SJSA1 (cell line): ENCODE measurements at regions not wholly inside any gene's neighbourhood (a gene's known extent, or its start where the extent isn't known, plus 50 kb on each side); places are given as distances from the start of the nearest gene placed in this dataset.

Experiments
- DNase-seq, 2 experiments: peaks; one replicate each; pipeline ENCODE4 v3.0.0-alpha.2; 2015 to 2020; ENCODE audit warnings: low spot score in 2 of 2, low read depth in 1 of 2
- H3K27ac ChIP-seq: fragments of 250-450 bp; sonication (Bioruptor Pico); 2 replicates; pipeline ENCODE4 v1.5.1; 2020; ENCODE audit warnings: mild to moderate bottlenecking, moderate library complexity
- H3K27me3 ChIP-seq: fragments of 250-450 bp; sonication (Bioruptor Pico); replicated peaks from 2 replicates; pipeline ENCODE4 v1.5.1; 2020; ENCODE audit warnings: mild to moderate bottlenecking, moderate library complexity
- H3K36me3 ChIP-seq: fragments of 250-450 bp; sonication (Bioruptor Pico); 2 replicates; pipeline ENCODE4 v1.5.1; 2020; ENCODE audit warnings: mild to moderate bottlenecking
- H3K4me1 ChIP-seq: fragments of 250-450 bp; sonication (Bioruptor Pico); replicated peaks from 2 replicates; pipeline ENCODE4 v1.6.1; 2021; ENCODE audit warnings: mild to moderate bottlenecking
- H3K4me3 ChIP-seq: fragments of 250-450 bp; sonication (Bioruptor Pico); 2 replicates; pipeline ENCODE4 v1.5.1; 2020; ENCODE audit warnings: mild to moderate bottlenecking
- H3K9me3 ChIP-seq: fragments of 250-450 bp; sonication (Bioruptor Pico); replicated peaks from 2 replicates; pipeline ENCODE4 v1.5.1; 2020; ENCODE audit warnings: mild to moderate bottlenecking

- H3K27ac ChIP-seq = no peak overlapping the region
- H3K36me3 ChIP-seq = no peaks in the 10 kb centered on the region
- H3K27me3 ChIP-seq = no peaks in the 10 kb centered on the region
- no peak for DNase-seq
- no peak overlapping the region for H3K4me3 ChIP-seq
- H3K4me1 ChIP-seq = no peaks in the 10 kb centered on the region
- H3K9me3 ChIP-seq = no peaks in the 10 kb centered on the region; the same call in 1 of the 2 replicates
Observed at GRCh38 chr6:48866682-48867081, 596.4 kb downstream of the MMUT start.

DNA sequence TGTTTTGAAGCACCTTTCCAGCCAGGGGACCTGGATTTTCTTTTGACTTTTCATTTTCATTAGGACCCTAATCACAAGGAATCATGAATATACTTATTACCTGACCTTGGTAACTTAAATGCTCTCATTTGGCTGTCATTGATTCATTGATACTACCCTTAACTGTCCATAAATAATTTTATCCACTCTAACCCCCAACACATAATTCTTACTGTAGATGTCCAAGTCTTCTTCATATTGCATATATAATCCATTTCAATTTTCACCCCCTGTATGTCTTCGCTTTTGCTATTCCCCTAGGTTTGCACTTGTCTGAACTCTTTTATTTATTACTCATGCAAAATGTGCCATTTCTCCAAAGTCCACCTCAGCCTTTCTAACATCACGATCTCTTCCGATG is 602.9 kb downstream of the MMUT start:
- H3K36me3 ChIP-seq = no peaks in the 10 kb centered on the region
- H3K4me1 ChIP-seq = no peaks in the 10 kb centered on the region
- no peak for DNase-seq
- H3K9me3 ChIP-seq = no peaks in the 10 kb centered on the region; the same call in 1 of the 2 replicates
- H3K27me3 ChIP-seq = no peaks in the 10 kb centered on the region
- H3K27ac ChIP-seq = no peak overlapping the region
- no peak overlapping the region for H3K4me3 ChIP-seq

DNA sequence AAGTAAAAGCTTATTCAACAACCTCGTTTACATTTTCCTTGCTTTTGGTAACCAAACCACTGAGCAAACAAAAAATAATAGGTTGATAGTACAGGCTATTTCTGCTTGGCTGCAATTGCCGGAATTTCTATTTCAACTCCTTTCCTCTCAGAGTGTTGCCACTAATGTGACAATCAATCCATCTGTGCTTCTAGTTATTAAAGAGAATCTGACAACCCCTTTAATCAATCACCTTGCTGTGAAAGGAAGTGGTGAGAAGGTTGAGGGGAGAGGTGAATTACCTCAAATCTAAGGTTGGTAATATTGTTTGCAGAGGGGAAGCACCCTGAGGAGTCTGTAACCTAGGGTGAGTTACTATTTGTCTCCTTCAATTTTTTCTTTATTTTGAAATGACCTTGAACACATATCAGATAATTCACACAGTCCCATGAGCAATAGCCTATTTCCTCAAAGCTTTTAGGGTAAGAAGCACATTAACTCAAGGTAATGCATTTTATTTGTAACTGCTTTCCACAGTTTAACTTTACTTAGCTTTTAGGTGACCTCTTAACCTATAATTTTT is 603.4 kb downstream of the MMUT start:
- no peak overlapping the region for H3K27ac ChIP-seq
- no peaks in the 10 kb centered on the region; the same call in 1 of the 2 replicates for H3K9me3 ChIP-seq
- H3K36me3 ChIP-seq = no peaks in the 10 kb centered on the region
- H3K4me3 ChIP-seq = no peak overlapping the region
- H3K4me1 ChIP-seq = no peaks in the 10 kb centered on the region
- H3K27me3 ChIP-seq = no peaks in the 10 kb centered on the region
- no peak for DNase-seq

- Histone ChIP-seq H3K4me1 (no peaks in the 10 kb centered on the region), H3K27ac (no peak overlapping the region), H3K27me3 (no peaks in the 10 kb centered on the region), H3K4me3 (no peak overlapping the region), H3K36me3 (no peaks in the 10 kb centered on the region), H3K9me3 (peaks cover 9% of the 10 kb centered on the region; the same call in 1 of the 2 replicates)
- no peak for DNase-seq
Observed at GRCh38 chr6:48845219-48845618, 617.8 kb downstream of the MMUT start.

DNA sequence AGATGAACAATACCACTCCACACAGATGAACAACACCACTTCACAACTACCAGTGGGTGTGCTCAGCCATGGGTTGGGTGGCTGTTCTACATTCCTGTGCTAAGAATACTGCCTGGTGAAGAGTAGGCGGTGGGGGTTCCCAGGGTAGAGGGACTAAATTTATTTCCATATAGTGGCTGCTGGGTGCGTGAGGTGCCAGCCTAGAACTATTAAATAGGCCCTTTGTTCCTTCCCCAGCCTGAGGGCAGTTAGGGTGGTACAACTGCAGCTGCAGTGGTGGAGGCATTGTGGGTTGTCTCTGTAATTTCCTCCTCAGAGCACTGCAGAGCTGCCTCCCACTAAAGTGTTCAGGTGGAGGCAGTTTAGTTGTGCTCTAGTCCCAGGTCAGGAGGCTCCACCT is 618.4 kb downstream of the MMUT start:
- no peak for DNase-seq
- H3K4me1 ChIP-seq = no peaks in the 10 kb centered on the region
- no peak overlapping the region for H3K4me3 ChIP-seq
- peaks cover 9% of the 10 kb centered on the region; the same call in 1 of the 2 replicates for H3K9me3 ChIP-seq
- no peaks in the 10 kb centered on the region for H3K36me3 ChIP-seq
- H3K27ac ChIP-seq = no peak overlapping the region
- no peaks in the 10 kb centered on the region for H3K27me3 ChIP-seq

GRCh38 chr6:48840896-48841295 is 622.2 kb downstream of the MMUT start:
- Histone ChIP-seq H3K27ac (no peak overlapping the region), H3K36me3 (no peaks in the 10 kb centered on the region), H3K27me3 (no peaks in the 10 kb centered on the region), H3K4me3 (no peak overlapping the region), H3K9me3 (peaks cover 9% of the 10 kb centered on the region; the same call in 1 of the 2 replicates), H3K4me1 (peaks cover 6% of the 10 kb centered on the region)
- no peak for DNase-seq

DNA sequence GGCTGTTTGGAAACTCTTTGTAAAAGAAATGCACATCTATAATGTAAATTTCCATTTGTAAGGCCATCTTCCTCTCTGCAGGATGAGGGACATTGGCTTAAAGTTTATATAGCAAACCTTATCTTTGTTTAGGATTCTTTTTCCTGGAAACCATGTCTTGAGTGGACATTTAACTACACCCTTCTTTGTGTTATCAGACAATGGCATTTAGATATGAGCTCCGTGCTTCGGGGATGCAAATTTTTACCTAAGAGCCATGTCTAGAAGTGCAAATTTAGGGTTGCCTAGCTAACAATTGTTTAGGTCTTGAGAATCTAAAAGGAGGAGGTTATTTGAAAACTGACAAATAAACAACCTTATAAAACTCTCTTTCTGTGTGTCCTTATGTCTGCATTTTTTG is 623.8 kb downstream of the MMUT start:
- no peaks in the 10 kb centered on the region for H3K27me3 ChIP-seq
- H3K4me3 ChIP-seq = no peak overlapping the region
- no peak for DNase-seq
- H3K4me1 ChIP-seq = peaks cover 16% of the 10 kb centered on the region
- no peaks in the 10 kb centered on the region for H3K36me3 ChIP-seq
- H3K9me3 ChIP-seq = peaks cover 9% of the 10 kb centered on the region; the same call in 1 of the 2 replicates
- H3K27ac ChIP-seq = no peak overlapping the region

DNA sequence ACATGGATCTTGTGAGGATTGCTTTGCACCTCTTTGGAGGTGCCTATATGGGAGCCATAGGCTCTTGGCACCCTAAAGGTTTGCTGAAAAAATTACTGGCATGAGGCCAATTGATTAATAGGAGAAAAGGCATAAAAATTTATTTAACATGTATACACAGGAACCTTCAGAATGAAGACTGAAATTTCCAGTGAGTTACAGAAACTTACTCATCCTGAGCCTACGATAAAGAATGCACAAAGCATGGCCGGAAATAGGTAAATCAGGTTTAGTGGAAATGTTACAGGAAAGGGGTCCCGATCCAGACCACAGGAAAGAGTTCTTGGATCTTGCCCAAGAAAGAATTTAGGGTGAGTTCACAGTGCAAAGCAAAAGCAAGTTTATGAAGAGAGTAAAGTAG is 625.3 kb downstream of the MMUT start:
- H3K4me1 ChIP-seq = peaks cover 16% of the 10 kb centered on the region
- peaks cover 9% of the 10 kb centered on the region; the same call in 1 of the 2 replicates for H3K9me3 ChIP-seq
- no peak for DNase-seq

DNA sequence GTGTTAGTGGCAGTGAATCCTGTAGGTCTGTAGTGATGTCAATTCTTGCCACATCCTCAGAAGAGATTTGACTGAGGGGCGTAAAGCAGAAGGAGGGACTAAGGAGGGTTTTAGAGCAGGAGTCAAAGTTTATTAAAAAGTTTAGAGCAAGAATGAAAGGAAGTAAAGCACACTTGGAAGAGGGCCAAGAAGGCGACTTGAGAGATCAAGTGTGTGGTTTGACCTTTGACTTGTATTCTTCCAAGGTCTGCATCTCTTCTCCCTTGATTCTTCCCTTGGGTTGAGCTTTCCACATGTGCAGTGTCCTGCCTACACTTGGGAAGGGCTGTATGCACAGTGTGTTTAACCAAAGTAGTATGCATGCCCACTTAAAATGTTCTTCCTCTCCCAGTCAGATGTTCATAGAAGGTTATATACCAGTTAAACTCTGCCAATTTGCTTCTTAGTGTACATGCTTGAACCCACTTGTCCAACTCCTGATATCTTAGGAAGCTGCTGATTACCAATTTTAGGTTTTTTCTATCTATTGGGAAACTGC is 627.6 kb downstream of the MMUT start:
- H3K9me3 ChIP-seq = no peaks in the 10 kb centered on the region; the same call in 1 of the 2 replicates
- DNase-seq = peak in 1 of 2 experiments; percentile 19

More for the DNA sequence above, 625.3 kb downstream of the MMUT start:
- Histone ChIP-seq H3K4me3 (no peak overlapping the region), H3K27me3 (no peaks in the 10 kb centered on the region), H3K36me3 (no peaks in the 10 kb centered on the region), H3K27ac (no peak overlapping the region)

GRCh38 chr6:48834706-48835105 is 628.3 kb downstream of the MMUT start:
- no peaks in the 10 kb centered on the region for H3K9me3 ChIP-seq
- no peak overlapping the region for H3K27ac ChIP-seq
- H3K36me3 ChIP-seq = no peaks in the 10 kb centered on the region
- H3K27me3 ChIP-seq = no peaks in the 10 kb centered on the region
- peaks cover 16% of the 10 kb centered on the region for H3K4me1 ChIP-seq
- H3K4me3 ChIP-seq = no peak overlapping the region
- DNase-seq = no peak

More for the DNA sequence above, 627.6 kb downstream of the MMUT start:
- Histone ChIP-seq H3K27me3 (no peaks in the 10 kb centered on the region), H3K27ac (no peak overlapping the region), H3K4me3 (no peak overlapping the region), H3K36me3 (no peaks in the 10 kb centered on the region), H3K4me1 (peaks cover 16% of the 10 kb centered on the region)

- Histone ChIP-seq H3K27me3 (no peaks in the 10 kb centered on the region), H3K4me1 (peaks cover 16% of the 10 kb centered on the region), H3K36me3 (no peaks in the 10 kb centered on the region), H3K27ac (no peak overlapping the region), H3K9me3 (no peaks in the 10 kb centered on the region), H3K4me3 (no peak overlapping the region)
- no peak for DNase-seq
Observed at GRCh38 chr6:48833916-48834315, 629.1 kb downstream of the MMUT start.

DNA sequence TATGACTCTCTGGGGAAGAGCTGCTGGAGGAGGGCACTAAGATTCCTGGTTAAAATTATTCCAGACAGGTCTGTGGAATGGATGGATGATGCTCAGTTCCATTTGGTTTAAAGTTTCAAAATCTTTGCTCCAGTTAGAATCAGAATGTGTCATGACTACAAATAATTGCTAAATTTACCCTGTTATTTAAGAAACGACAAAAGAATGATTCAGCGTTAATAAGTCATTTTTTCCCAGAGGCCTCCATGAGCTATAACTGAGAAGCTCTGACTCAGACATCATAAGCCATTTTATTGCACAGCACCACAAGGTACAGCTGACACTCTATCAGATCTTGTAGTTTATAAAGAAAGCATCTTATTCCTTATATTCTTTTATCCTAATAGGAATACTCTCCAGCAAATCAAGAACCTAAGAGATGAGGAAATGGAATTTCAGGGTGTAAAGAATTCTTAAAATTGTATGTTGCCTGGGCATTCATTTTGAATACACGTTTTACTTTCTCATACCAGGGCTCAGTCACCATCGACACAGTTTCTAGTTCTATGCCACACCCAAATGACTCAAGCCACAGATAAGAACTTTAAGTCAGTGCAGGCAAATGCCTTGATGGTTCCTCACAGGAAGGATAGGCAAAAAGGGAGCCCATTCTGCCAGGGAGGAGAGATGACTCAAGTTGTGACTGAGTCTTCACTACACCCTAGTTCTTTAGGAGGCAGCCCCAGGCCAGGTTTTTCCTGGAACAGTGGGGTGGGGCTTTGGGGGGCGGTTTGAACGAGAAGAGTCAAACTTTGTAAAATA is 636.0 kb downstream of the MMUT start:
- Histone ChIP-seq H3K27me3 (no peaks in the 10 kb centered on the region), H3K4me1 (peaks cover 40% of the 10 kb centered on the region), H3K9me3 (no peaks in the 10 kb centered on the region), H3K4me3 (no peak overlapping the region), H3K27ac (peak overlapping the region; percentile 99), H3K36me3 (no peaks in the 10 kb centered on the region)
- peak; percentile 93 to 96 for DNase-seq

DNA sequence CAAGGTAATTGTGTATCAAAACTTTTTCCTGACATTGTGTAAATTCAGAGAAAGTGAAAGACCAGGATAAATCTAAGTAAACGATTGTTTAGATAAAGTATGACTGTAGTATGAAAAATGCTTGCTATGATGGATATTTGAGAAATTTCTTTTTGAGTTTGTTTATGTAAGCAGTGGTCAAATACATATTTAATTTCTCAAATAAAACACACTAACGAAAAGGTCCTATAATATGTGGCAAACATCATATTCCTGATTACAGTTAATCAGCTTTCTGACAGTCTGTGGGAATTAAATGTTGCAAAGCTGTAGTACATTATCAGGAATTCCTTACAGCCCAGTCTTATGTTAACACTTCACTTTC is 636.9 kb downstream of the MMUT start:
- DNase-seq = peak in 1 of 2 experiments; percentile 67
- peak overlapping the region; percentile 5; the same call in 1 of the 2 replicates for H3K4me3 ChIP-seq
- H3K9me3 ChIP-seq = no peaks in the 10 kb centered on the region
- H3K27ac ChIP-seq = peak overlapping the region; percentile 99
- H3K27me3 ChIP-seq = no peaks in the 10 kb centered on the region
- H3K36me3 ChIP-seq = no peaks in the 10 kb centered on the region
- peaks cover 40% of the 10 kb centered on the region for H3K4me1 ChIP-seq

- no peaks in the 10 kb centered on the region for H3K27me3 ChIP-seq
- H3K27ac ChIP-seq = peak overlapping the region; percentile 99
- DNase-seq = peak in 1 of 2 experiments; percentile 66
- H3K9me3 ChIP-seq = no peaks in the 10 kb centered on the region
- H3K36me3 ChIP-seq = no peaks in the 10 kb centered on the region
- peaks cover 40% of the 10 kb centered on the region for H3K4me1 ChIP-seq
- H3K4me3 ChIP-seq = peak overlapping the region; percentile 5; the same call in 1 of the 2 replicates
Observed at GRCh38 chr6:48825501-48826151, 637.4 kb downstream of the MMUT start.
